GM19438 (cell line): ENCODE measurements at regions not wholly inside any gene's neighbourhood (a gene's known extent, or its start where the extent isn't known, plus 50 kb on each side); places are given as distances from the start of the nearest gene placed in this dataset.

Experiments used
- ATAC-seq: cut with Tn5 transposase; IDR thresholded peaks from one replicate; pipeline ENCODE4 v1.9.1; 2021; ENCODE audit warnings: low read depth; ENCODE audit not compliant: unreplicated experiment

DNA sequence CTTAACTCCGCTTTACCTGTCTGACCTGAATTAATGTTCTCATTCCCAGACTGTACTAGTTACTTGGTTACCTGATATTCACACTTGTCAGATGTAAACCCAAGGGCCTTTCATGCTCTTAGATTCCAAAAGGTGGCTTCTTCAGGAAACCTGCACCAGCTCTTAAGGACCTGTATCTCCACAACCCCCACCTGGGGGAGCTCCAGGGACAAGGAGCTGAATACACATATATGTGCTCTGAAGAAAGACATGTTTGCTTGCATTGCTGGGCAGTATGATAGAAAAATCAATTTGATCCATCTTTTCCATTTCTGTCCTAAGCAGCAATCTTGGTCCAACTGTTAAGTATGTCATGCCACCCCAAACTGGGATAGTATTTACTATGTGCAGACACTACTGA, 64.8 kb upstream of the POU3F2 start:
- ATAC-seq, result no peak

DNA sequence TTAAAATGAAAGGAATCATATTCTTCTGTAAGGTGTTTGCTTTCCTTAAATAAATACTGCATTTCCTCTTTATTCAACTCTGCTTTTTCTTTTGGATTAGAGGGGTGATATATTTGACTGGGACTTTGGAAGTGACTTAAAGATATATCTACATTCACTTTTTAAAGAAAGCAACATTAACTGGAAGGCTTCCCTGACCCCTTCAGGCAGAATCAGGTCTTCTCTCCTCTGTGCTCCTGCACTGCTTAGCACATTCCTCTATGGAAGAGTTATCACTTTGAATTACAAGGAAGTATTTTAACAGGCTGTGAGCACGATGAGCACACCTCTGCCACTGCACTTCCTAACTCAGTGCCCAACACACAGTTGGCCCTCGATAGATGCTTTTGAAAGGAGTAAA, 59.2 kb upstream of the POU3F2 start:
- no peak for ATAC-seq

DNA sequence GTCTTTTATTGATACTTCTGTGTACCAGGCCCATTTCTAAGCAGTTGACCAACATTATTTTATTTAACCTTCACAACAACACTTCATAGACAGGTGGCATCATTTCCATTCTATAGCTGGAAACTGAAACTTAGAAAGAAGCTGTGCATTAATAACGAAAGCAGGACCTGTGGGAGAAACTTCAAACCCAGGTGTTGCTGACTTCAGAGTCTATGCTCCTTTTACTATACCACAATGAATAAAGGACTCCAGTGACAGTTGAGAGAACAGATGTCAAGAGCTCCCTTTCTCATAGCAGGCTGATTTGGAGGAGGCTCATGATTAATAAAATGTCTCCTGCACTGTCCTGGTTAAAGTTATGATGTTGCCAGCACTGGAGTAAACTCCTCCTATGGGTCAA, 56.6 kb upstream of the POU3F2 start:
- ATAC-seq, result peak; percentile 100

DNA sequence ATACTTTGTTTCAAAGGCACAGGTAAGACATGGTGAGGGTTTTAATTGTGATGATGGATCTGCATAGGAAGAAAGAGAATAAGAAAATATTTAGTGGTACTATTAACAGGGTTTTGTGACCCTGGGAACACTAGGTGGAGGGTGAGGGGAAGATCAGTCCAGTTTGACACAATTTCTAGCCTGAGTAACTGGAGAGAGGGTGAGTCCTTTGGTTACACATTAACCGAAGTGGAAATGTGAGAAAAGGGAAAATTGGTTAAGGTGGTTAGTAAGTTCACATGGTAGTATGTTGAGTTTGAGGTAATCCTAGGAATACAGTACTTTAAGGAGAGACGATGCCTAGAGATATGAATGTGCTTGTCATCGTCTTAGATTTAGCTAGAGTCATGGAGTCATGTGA, 54.8 kb upstream of the POU3F2 start:
- ATAC-seq, result no peak

DNA sequence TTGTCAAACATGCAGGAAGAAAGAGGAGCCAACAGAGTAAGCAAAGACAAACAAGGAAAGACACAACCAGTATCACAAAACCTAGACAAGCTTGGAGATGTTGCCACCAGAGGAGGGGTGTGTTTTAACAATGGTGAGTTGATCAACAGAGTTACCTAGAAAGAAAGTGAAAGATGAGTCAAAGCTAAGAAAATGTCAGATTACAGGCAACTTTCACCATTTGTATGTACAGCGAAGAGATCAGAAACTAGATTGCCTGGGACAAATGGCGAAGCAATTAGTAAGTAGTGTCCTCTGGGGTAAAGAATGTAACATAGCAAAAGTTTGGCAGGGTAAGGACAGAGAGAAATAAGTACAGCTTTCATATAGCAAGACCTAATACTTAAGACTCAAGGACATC, 51.6 kb upstream of the POU3F2 start:
- no peak for ATAC-seq

DNA sequence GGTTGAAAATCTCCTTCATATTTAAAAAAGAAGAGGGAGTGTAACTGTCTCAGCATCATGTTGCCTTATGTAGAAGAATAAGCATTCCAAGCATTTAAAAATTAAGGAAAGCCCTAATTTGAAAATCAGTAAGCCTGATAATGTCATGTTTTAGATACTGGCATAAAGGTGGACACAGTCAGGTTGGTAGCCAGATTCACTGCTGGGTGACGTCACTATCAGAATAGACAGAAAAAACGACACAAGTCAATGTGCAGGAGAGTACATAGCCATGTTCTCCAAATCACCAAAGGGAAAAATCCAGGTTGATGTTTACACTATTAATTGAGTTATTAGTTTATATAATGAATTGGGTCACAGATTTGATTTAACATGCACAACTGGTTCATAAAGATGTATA, 50.8 kb upstream of the POU3F2 start:
- ATAC-seq, result no peak
